ENCODE measurements at regions not wholly inside any gene's neighbourhood (a gene's known extent, or its start where the extent isn't known, plus 50 kb on each side); places are given as distances from the start of the nearest gene placed in this dataset.

DNA sequence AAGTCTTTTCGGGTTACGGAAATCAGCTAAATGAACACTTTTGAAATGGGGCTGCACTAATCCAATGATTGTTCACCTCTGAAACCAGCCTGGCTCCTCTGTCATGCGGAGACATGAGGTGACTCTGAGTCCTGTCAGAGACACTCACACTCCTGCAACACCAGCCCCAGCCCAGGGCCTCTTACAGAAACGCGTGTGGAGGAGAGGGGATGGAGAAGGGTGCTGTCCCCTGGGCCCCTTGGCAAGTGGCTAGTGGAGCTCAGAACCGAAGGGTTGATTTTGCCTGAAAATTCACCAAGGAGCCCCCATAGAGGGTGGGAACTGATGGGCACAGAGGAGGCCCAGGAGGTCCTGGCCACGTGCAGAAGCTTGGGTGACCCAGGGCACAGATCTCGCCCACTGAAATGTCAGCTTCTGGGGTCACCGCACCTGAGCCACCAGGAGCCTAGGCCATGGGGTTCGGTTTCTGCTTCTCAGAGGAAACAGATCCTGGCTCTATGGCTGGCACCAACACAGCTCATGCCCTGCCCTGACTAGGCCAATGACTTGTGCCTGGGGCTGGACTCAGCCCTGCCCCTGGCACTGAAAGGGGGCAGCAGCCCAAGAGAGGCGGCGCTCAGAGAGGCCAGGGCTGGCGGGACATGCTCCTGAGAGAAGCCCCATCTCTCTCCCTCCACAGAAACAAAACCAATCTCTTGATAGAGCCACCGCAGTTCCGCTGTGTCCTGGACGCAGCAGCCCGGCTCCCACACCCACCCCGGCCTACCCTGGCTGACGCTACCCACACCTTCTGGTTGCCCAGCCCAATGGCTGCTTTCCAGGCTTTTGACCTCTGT is 144.7 kb downstream of the ERMARD start:
- TF ChIP-seq, protein P1, sequence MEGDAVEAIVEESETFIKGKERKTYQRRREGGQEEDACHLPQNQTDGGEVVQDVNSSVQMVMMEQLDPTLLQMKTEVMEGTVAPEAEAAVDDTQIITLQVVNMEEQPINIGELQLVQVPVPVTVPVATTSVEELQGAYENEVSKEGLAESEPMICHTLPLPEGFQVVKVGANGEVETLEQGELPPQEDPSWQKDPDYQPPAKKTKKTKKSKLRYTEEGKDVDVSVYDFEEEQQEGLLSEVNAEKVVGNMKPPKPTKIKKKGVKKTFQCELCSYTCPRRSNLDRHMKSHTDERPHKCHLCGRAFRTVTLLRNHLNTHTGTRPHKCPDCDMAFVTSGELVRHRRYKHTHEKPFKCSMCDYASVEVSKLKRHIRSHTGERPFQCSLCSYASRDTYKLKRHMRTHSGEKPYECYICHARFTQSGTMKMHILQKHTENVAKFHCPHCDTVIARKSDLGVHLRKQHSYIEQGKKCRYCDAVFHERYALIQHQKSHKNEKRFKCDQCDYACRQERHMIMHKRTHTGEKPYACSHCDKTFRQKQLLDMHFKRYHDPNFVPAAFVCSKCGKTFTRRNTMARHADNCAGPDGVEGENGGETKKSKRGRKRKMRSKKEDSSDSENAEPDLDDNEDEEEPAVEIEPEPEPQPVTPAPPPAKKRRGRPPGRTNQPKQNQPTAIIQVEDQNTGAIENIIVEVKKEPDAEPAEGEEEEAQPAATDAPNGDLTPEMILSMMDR (IDR thresholded peaks at IDR 0.05; ENCODE audit: low read depth, low read length) = no peak
- TF ChIP-seq, protein P2, sequence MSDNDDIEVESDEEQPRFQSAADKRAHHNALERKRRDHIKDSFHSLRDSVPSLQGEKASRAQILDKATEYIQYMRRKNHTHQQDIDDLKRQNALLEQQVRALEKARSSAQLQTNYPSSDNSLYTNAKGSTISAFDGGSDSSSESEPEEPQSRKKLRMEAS (IDR thresholded peaks at IDR 0.05; ENCODE audit: low read depth, low read length) = no peak
